ENCODE measurements at regions not wholly inside any gene's neighbourhood (a gene's known extent, or its start where the extent isn't known, plus 50 kb on each side); places are given as distances from the start of the nearest gene placed in this dataset.

GRCh38 chr1:168910403-168910802 is 181.4 kb upstream of the DPT start:
- TF ChIP-seq CTCF (IDR thresholded peaks at IDR 0.05) (no peak), POLR2A (IDR thresholded peaks at IDR 0.05) (no peak)
